Effector CD8-positive, alpha-beta T cell (primary cell): ENCODE measurements at regions not wholly inside any gene's neighbourhood (a gene's known extent, or its start where the extent isn't known, plus 50 kb on each side); places are given as distances from the start of the nearest gene placed in this dataset.
"Not testable (repeated sequence)": the region's sequence is repeated elsewhere in the genome, so short reads cannot be mapped to it uniquely, and the experiment has no call there.

Experiments used
- DNase-seq: peaks from one replicate; lab custom pipeline; 2025; lab: John Stamatoyannopoulos, UW

DNA sequence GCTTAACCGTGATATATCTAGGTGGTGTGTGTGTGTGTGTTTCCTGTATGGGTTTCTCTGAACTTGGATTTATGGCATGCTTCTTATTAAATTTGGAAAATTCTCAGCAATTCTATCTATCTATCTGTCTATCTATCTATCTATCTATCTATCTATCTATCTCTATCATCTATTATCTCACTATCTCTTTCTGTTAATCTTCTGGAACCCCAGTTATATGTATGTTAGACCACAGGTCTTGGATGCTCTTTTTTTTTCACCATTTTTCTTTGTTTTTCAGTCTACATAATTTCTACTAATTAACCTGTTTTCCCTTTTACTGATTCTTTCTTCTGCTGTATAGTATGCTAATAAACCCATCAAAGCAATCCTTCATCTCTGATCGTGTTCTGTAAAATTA is 538.0 kb downstream of the PTPRU start:
- no peak for DNase-seq

DNA sequence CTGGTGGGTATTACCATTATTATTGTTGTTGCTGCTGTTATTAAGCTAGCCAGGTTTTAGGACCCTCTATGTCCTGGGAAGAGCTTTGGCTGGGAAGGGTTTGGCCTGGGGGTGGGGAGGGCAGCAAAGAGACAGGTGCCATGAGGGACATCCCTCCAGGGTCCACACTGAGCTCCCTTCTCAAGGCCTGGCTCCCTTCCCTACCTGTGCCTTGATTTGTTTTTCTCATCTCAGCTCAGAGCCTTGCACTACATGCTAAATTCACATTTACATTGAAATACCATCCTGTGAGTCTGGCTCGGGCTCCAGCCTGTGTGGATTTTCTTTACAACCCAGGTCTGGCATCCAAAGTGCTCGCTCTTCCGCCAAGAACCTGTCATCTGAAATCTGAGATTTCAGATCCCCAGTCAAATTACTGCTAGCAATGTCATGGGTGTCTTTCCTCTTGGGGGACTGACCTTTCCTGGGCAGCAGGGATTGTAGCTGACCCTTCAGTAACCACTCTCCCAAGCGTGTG is 536.3 kb downstream of the PTPRU start:
- DNase-seq = no peak

DNA sequence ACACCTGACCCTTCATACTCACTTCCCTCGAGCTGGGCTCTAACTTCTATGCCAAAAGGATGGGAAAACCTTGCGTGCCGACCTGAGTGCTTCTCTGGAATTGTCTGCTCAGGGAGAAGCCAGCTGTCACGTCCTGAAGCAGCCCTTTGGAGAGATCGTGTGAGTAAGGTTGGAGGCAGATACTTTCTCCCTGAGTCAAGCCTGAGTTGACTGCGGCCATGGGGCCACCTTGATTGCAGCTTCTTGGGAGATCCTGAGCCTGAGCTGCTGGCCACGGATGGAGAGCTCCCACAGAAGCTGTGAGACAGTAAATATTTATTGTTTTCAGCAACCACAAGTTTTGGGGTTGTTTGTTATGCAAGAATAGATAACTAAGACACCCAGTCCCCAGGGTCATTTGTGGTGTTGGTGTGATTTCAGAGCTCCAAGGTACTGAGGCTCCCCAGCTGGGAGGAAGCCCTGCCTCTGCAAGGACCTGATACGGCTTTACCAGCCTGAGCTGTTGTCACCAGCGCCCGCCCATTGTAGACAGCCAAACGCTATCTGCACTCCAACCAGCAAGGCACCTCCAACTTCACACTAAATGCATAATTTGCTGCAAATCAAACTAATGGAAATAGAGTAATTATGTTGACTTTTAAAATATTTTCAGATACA is 531.6 kb downstream of the PTPRU start:
- no peak for DNase-seq

DNA sequence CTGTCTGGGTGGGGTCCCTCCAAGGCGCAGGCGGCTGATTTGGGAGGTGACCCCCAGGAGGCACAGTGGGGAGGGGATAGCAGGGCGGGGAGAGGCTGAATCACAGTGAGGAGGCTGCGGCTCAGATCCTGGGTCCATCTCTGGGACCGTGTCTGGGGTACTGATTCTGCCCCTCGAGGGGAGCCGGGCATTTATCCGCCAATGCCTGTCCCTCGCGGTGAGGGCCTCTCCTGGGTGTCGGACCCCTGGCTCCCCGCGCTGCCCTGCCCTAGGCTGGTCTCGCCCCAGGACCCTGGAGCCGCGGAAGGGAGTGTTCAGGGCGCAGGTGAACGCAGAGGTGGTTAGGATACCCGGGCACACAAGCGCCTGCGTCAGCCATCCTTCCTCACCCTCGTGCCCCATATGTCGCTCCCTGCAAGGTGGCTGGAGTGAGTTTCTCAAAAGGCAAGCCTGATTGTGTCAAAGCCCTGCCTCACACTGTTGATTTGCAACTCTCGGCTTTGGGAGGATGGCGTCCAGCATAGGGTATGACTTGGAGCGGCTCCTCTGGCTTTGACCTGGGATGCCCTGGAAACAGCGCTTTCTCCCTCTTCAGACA is 530.9 kb downstream of the PTPRU start:
- no peak for DNase-seq

DNA sequence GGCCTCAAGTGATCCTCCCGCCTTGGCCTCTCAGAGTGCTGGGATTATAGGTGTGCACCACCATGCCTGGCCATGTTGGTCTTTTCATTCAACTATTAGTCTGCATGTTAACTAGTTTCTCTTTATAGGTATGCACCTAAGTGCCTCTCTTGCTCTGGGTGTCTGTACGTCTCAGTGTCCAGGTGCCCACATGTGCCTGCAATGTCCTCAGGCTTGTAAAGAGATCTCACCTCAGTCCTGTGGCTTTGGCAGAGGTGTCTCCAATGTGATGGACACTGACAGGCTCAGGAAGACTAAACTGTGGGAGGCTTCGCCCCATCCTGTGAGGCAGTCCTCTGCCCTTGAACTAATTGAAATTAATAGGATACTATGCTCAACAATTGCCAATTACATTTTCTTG is 526.3 kb downstream of the PTPRU start:
- DNase-seq = no peak

DNA sequence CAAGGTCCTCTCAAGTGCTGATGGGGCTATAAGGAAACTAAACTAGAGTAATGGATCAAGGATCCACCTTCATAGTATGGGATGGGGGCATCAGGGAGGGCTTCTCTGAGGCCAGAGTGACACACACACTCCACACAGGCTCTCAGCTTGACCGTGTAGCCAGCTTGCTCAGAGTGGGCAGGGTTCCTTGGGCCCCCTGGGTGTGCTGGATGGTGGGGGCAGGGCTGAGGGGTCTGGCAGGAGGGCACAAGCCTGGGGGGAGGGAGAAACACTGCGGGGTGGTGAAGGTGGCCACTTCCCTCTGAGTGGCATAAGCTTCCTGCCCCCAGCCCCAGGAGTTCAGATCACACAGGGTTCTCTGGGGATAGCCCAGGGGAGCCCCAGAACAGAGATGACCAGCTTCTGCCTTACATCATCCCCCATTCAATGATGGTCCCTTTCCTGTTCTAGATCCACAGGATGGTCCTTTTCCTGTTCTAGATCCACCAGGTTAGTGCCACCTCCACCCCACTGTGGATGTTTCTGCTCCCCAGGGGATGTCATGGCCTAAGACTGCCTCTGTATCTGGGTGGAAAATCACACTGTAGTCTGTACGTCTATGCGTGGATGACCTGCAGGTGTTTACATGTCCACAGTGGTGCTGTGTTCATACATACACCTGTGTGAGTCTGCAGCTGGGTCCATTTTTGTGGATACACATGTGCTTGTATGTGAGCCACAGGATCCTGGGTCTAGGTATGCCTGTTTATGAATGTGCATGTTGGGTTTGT is 525.0 kb downstream of the PTPRU start:
- DNase-seq = no peak

DNA sequence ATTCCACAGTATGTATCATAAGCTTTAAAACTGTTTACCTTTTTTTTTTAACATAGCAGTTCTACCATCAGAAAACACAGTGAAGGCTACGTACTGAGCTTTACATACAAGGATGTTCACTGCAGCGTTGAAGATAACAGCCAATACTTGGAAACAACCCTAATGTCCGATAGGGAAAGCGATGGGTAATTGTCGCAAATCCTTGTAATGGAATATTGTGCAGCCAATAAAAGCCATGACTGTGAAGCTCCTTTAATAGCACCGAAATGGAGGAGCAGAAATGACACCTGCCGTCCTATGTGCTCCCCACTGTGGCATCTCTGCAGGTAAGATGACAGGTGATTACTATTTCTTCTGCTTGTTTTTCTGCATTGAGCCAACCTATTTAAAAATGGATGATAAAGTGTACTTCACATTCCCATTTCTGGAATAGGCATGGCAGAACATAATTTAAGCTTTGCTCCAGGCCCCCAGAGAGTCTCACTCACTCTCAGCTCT is 523.8 kb downstream of the PTPRU start:
- DNase-seq = no peak

DNA sequence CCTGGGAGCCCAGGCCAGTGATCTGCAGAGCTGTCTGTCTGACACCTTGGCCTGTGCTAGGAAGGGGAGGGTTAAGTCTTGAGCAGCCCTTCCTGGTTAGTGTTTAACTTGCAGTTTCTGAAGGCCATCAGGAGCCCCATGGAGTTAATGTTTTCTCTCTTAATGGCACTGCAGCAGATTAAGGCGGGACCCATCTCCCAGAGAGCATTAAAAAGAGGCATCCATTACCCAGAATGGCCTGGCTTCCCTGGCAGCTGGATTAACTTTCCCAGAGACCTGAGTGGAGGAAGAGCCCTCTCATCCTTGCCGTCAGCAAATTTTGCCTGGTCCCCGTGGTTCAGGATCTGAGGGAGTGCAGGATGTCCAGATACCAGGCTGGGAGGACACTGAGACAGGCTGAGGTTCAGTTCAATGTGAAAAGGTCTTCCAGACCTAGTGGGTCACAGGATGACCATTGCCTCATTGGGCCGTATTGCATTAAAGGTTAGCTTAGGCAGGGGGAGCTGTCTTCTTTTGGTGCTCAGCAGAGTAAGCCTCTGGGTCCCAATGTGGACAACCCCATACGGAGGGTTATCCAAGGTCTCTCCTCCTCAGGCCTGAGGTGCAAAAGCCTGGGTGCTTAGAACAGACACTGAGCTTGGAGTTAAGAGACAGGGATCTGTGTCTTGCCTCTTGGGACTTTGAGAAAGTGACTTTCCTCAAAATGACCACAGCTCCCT is 522.6 kb downstream of the PTPRU start:
- no peak for DNase-seq

DNA sequence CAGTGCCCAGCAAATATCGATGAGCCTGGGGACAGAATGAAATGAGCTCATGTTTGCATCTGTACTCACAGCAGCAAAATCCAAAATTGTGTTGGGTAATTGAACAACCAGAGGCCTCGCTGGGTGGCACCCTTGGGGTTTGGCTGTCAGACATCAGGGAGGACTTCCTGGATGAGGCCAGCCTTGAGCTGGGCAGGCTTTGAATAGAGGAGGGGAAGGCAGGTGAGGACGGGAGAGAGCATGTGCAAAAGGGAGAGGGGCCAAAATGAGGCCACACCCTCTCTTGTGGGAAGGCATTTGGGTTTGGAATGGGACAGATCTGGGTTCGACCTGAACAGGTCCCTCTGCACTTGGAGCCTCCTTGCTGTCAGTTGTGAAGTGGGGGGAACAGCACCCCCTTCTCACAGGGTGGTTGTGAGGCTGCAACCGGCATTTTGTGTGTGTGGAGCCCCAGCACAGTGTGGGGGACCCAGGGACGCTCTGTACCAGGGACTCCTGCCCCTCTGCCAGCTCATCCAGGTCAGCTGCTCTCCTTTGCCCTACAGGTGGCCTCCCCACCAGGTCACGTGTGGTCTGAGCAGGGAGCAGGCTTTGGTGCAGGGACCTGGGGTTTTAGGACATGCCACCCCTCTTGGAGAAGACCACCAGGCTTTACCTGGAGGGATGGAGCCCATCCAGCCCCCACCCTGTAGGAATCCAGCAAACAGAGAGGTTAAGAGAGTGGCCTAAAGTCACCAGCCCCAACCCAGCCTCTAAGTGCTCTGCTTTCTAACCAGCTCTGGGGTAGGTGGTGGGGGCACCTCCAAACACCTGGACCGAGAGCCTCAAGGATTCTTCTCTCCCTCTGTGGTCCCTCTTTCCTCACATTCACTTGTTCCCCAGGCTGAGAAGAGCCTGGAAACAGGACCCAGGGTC is 521.8 kb downstream of the PTPRU start:
- DNase-seq = no peak

DNA sequence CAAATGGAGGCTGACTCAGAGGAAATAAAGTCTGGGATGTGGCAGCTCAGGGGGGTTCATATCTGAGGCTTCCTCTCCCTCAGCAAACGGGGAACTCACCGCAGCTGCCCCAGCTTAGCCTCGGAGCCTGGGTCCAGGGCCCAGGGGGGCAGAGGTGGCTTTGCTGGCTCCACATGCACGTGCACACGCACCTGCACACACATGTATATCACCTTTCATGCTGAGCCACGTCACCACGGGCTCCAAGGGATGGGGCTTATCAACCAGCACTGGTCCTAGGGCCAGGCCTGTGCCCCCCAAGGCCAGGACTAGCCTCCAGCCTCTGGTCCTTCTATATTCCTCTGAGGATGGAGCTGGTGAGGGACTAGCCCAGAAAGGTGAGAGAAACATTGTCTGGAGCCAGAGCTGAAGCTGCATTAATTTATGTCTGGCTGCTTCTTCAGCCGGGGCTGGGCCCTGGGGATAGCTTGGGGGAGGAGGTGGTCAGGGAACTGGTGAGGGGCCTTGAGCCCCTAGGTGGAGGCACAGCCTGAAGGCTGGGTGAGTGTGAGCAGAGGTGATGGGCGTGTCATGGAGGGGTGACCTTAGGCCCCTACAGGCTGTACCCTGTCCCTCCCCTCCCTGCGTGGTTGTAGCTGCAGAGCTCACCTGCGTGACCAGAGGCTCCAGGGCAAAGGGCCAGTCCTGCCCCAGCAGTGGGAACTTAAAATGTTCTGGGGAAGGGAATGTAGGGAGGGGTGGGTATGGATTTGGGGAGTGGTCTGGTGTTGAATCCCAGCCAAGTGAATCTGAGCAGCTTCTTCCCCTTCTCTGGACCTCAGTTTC is 520.8 kb downstream of the PTPRU start:
- DNase-seq = no peak

DNA sequence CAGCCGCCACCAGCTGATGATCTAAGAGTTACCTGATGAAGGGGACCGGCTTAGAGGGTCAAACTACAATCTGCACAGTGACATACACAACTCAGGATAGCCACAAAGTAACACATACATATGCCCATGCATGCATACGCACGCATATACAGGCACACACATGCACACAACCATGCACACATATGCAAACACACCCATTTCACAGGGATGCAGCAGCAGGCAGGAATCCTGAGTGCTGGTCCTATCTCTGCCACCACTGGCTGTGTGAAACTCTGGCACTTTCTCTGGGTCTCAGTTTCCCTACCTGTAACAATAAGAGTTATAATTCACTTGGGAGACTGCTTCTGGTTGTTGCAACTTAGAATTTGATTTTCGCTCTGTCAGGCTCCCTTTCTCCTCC is 520.2 kb downstream of the PTPRU start:
- DNase-seq = no peak

DNA sequence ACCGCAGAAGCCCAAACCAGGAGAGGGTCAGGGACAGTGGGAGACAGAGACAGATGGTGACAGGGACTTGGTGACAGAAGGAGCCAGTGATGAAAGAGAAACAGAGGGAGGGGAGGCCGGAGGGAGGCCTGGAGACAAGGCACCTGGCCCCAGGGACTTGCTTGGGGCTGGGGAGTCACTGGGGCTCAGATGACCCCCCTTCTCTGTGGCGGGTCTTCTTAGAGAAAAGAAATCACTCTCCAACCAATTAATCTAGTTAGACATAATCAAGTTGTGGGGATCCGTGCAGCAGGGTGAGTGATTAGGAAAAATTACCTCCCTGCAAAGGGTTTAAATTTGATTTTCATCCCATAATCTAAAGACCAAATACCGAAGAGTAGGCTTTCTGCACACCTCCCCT is 519.8 kb downstream of the PTPRU start:
- DNase-seq = no peak

DNA sequence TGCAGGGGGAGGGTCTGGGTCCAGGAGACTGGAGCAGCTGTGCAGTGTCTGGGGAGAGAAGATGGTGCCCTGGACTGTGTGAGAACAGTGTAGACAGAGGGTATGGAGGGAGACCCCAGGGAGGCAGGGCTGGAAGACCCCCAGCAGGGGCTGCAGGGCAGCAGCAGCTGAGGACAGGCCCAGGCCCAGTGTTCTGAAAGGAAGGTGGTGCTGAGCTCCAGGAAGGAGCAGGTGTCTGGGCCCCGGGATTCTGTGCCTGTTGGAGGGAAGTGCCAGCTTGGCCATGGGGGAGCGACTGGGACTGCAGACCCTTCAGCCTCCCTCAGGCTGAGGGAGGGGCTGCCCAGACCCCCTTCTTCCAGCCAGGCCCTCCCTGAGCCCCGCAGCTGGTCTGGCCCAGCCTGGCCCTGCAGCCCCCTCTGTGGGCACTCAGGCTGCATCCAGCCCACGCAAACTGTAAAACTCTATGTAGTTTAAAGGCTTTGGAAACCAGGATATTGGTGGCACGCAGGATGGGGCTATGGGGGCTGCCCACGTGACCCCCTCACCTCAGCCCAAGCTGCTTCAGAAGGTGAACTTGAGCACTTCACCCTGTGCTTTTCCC is 519.2 kb downstream of the PTPRU start:
- DNase-seq = not testable (repeated sequence)

DNA sequence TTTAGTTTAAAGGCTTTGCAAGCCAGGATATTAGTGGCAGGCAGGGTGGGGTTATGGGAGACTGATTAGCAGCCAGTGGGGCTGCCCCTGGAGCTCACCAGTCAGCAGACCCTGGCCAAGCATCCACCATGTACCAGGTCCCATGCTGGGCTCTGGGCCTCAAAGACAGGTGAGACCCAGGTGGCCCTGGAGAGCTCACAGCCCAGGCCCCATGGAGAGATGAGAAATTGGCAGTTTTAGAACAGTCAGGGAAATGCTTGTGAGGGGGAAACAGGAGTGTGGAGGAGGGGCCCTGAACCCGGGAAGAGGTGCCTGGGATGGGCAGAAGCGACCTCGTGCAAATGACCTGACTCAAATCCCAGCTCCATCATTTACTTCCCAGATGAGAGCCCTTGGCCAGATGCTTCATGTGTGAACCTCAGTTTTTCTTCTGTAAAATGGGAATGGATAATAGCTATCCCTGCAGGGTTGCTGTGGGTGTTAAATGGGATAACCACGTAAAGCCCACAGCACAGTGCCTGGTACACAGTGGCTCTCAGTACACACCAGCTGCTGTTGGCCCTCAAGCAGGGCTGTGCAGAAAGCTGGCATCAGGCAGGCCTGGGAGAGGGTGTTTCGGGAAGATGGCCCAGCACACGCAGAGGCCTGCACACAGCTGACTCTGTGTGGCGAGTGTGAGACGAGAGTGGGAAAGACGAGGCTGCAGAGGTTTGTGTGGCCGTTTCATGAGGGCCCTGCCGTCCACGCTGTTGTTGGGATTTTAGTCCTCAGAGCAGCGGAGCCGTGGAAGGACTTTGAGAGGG is 518.5 kb downstream of the PTPRU start:
- no peak for DNase-seq

DNA sequence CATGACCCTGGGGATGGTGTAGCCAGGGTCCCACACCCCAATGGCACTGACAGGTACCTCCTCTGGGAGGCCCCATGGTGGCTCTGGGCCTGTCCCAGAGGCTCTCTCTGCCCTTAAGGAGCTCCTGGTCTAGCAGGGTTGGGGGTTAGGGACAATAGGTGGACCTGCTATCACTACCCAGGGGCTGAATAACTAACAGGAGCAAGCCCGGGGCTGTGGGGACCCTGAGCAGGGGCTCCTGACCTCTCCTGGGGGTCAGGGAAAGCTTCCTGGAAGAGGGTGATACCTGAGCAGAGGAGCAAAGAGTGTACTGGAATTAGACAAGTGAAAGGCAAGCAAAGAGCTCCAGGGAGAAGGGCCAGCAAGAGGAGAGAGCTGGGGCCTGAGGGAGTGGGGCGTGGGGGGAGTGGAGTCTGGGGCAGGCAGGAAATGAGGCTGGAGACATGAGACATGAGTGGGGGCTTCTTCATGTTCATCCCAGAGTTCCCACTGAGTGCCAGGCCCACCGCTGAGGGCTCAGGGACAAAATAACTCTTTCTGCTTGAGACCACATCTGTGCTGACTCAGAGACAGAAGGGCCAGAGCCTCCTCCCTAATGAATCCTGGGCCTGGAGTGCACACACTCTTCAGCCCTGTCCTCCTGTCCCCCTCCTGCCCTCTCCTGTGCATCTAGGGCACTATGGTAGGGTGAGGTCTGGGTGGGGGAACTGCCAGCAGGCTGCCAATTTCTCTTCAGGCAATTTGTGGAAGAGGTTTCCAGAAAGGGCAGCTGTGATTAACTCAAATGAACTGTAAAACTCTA is 517.6 kb downstream of the PTPRU start:
- DNase-seq = no peak

DNA sequence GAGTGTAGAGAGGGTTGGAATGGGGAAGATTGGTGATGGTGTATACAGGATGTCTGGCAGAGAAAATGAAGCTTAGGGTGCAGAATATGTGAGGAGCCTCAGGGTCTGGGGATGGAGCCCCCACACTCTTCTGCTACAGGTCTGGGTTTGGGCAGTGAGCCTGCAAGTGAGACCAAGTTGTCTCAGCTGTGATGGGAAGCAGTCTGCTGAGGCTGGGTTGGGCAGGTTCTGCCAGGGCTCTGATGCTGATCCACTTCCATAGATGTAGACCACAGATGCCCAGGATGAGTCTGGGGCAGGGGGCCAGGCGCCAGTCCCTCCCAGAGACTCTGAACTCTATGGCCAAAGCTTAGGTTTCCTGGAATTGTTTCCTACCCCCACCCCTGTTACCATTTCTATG is 516.9 kb downstream of the PTPRU start:
- DNase-seq = no peak

DNA sequence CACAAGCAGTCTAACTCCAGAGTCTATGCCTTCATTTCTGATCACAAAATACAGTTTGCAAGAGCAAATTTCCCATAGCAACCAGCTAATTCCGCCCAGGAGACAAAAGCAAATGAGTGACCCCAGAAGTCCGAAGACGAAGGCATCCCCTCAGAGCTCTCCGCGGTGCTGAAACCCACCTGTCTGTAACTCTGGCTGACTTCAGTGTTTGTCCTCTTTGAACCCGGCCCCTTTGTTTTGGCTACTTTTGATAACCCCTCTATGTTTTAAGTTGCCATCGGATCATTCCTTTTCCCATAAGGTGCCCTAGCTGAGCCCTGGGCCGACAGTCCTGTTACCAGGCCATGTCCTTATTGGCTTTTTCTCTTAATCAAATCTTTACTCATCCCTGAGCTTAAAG is 515.8 kb downstream of the PTPRU start:
- no peak for DNase-seq
